ENCODE measurements at regions not wholly inside any gene's neighbourhood (a gene's known extent, or its start where the extent isn't known, plus 50 kb on each side); places are given as distances from the start of the nearest gene placed in this dataset.
A peak's percentile ranks its signal among the peaks of the same experiment; 100 is the strongest.

DNA sequence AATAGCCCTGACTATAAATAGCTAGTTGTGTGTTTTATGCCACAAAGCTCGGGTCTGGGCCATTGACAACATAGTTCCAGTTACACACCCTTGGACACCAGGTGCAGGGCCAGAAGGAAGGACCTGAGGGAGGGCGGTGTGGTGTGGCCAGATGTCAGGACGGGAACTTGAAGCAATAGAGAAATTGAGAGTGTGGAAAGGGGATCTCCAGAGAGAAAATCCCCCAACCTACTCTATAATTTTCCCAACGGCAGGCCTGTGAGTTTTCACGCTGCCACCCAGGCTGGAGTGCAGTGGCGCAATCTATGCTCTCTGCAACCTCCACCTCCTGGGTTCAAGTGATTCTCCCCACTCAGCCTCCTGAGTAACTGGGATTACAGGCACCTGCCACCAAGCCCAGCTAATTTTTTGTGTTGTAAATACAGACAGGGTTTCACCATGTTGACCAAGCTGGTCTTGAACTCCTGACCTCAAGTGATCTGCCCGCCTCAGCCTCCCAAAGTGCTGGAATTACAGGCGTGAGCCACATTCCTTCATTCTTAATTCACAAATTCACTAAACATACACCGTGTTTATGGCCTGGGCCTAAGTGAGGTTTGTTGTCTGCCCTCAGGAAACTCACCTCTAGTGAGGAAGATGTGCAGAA is 70.8 kb upstream of the KLF13 start (continued):
- TF ChIP-seq BCLAF1 (IDR thresholded peaks at IDR 0.05) (no peak), RBBP5 (conservative IDR thresholded peaks at IDR 0.05) (no peak), ESRRA (IDR thresholded peaks at IDR 0.05; ENCODE audit: low read length) (no peak), SPI1 (IDR thresholded peaks at IDR 0.05; ENCODE audit: borderline replicate concordance, insufficient read depth, low read depth, low read length) (peak; percentile 36; the same call in 1 of the 2 replicates), RAD21 (IDR thresholded peaks at IDR 0.05; ENCODE audit: insufficient read depth, low read depth, low read length) (peak; percentile 22; the same call in 1 of the 2 replicates), BMI1 (IDR thresholded peaks at IDR 0.05; ENCODE audit: borderline replicate concordance) (no peak), MEF2A (IDR thresholded peaks at IDR 0.05; ENCODE audit: insufficient read depth, low read depth, low read length) (peak; percentile 81), NFIC (IDR thresholded peaks at IDR 0.05; ENCODE audit: low read depth, low read length) (peak; percentile 67), FOS (IDR thresholded peaks at IDR 0.05; ENCODE audit: borderline replicate concordance, extremely low read depth, insufficient read length) (no peak), TCF3 (IDR thresholded peaks at IDR 0.05; ENCODE audit: borderline replicate concordance, insufficient read depth, low read depth, low read length) (peak; percentile 83; the same call in 1 of the 2 replicates), PRDM15 (CRISPR knock-in tag; IDR thresholded peaks at IDR 0.05) (no peak), BCL11A (IDR thresholded peaks at IDR 0.05; ENCODE audit: low read depth, low read length) (no peak; the same call in 1 of the 2 replicates), EZH2 (IDR thresholded peaks at IDR 0.05; ENCODE audit: borderline replicate concordance, control insufficient read depth, low read depth, low read length) (no peak), BHLHE40 (IDR thresholded peaks at IDR 0.05; ENCODE audit: borderline replicate concordance in 1 of 2, low read depth in 2 of 2, low read length in 1 of 2) (peak in 1 of 2 experiments; percentile 33; a peak in 1 of 4 replicates)
- TF ChIP-seq, protein P1, sequence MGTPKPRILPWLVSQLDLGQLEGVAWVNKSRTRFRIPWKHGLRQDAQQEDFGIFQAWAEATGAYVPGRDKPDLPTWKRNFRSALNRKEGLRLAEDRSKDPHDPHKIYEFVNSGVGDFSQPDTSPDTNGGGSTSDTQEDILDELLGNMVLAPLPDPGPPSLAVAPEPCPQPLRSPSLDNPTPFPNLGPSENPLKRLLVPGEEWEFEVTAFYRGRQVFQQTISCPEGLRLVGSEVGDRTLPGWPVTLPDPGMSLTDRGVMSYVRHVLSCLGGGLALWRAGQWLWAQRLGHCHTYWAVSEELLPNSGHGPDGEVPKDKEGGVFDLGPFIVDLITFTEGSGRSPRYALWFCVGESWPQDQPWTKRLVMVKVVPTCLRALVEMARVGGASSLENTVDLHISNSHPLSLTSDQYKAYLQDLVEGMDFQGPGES (IDR thresholded peaks at IDR 0.05) = no peak
- TF ChIP-seq, protein P2, sequence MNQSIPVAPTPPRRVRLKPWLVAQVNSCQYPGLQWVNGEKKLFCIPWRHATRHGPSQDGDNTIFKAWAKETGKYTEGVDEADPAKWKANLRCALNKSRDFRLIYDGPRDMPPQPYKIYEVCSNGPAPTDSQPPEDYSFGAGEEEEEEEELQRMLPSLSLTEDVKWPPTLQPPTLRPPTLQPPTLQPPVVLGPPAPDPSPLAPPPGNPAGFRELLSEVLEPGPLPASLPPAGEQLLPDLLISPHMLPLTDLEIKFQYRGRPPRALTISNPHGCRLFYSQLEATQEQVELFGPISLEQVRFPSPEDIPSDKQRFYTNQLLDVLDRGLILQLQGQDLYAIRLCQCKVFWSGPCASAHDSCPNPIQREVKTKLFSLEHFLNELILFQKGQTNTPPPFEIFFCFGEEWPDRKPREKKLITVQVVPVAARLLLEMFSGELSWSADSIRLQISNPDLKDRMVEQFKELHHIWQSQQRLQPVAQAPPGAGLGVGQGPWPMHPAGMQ (IDR thresholded peaks at IDR 0.05; ENCODE audit: borderline replicate concordance) = no peak
- TF ChIP-seq, protein P3, sequence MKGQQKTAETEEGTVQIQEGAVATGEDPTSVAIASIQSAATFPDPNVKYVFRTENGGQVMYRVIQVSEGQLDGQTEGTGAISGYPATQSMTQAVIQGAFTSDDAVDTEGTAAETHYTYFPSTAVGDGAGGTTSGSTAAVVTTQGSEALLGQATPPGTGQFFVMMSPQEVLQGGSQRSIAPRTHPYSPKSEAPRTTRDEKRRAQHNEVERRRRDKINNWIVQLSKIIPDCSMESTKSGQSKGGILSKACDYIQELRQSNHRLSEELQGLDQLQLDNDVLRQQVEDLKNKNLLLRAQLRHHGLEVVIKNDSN (IDR thresholded peaks at IDR 0.05; ENCODE audit: borderline replicate concordance, extremely low read length, insufficient read depth, low read depth, low read length) = no peak
